K562 (cell line): ENCODE measurements at regions not wholly inside any gene's neighbourhood (a gene's known extent, or its start where the extent isn't known, plus 50 kb on each side); places are given as distances from the start of the nearest gene placed in this dataset.
A peak's percentile ranks its signal among the peaks of the same experiment; 100 is the strongest.

Experiments
- CBX2 ChIP-seq: fragments of 200-600 bp; sonication (generic); IDR thresholded peaks from one replicate; pipeline ENCODE4 v1.6.1; 2012; ENCODE audit warnings: mild to moderate bottlenecking, low read length, inconsistent platforms; ENCODE audit not compliant: insufficient read depth, poor library complexity, severe bottlenecking
- CC2D1A ChIP-seq: fragments of 450-650 bp; IDR thresholded peaks from 2 replicates; pipeline ENCODE4 v1.6.1; 2017; ENCODE audit warnings: mild to moderate bottlenecking
- FOXM1 ChIP-seq, 2 experiments: fragments of 450-650 bp in 1 of 2; sonication (generic) in 1 of 2; formaldehyde crosslinking in 1 of 2; IDR thresholded peaks; 2 replicates each; pipeline versions ENCODE4 v1.6.1 to v1.9.0; 2017 to 2022; ENCODE audit warnings: low read depth in 2 of 2, mild to moderate bottlenecking in 2 of 2, missing genetic modification reagents in 1 of 2, moderate library complexity in 1 of 2
- FUS ChIP-seq: fragments of 200-400 bp; formaldehyde crosslinking; optimal IDR thresholded peaks from 2 replicates; pipeline ENCODE3; 2017; ENCODE audit warnings: low read depth, low read length
- GATAD2A ChIP-seq: fragments of 450-650 bp; IDR thresholded peaks from 2 replicates; pipeline ENCODE4 v1.6.1; 2017
- GTF2E2 ChIP-seq: fragments of 200-800 bp; sonication (Bioruptor generic); IDR thresholded peaks from 2 replicates; pipeline ENCODE4 v1.6.1; 2016; ENCODE audit warnings: missing genetic modification characterization, missing compliant biosample characterization
- HDAC6 ChIP-seq: IDR thresholded peaks from 2 replicates; pipeline ENCODE4 v1.6.1; 2012; ENCODE audit warnings: low read depth, mild to moderate bottlenecking, control low read depth, inconsistent platforms, low read length, moderate library complexity
- HDGF ChIP-seq: fragments of 450-650 bp; IDR thresholded peaks from 2 replicates; pipeline ENCODE4 v1.6.1; 2016
- HSF4 ChIP-seq: fragments of 250-450 bp; sonication (Bioruptor Pico); IDR thresholded peaks from 2 replicates; pipeline ENCODE4 v2.1.2; 2022; ENCODE audit warnings: mild to moderate bottlenecking, moderate library complexity, borderline replicate concordance
- JUN ChIP-seq, 2 experiments: sonication (generic) in 1 of 2; formaldehyde crosslinking in 1 of 2; IDR thresholded peaks; 2 replicates each; pipeline versions ENCODE4 v1.6.1 to v1.8.0; 2012 to 2022; ENCODE audit warnings: borderline replicate concordance in 2 of 2, mild to moderate bottlenecking in 2 of 2, improper control_type of control experiment in 1 of 2, low read depth in 1 of 2, low read length in 1 of 2, missing genetic modification reagents in 1 of 2
- KDM2B ChIP-seq: fragments of 250-450 bp; sonication (Bioruptor Pico); IDR thresholded peaks from 2 replicates; pipeline ENCODE4 v1.8.0; 2021; ENCODE audit warnings: mild to moderate bottlenecking, moderate library complexity
- KDM5B ChIP-seq: fragments of 200-600 bp; sonication (generic); IDR thresholded peaks from 2 replicates; pipeline ENCODE4 v1.6.1; 2012; ENCODE audit warnings: low read depth, mild to moderate bottlenecking, moderate library complexity, low read length, control low read depth, inconsistent platforms; ENCODE audit not compliant: insufficient replicate concordance
- KLF1 ChIP-seq: fragments of 450-650 bp; IDR thresholded peaks from 2 replicates; pipeline ENCODE4 v1.6.1; 2016; ENCODE audit warnings: missing genetic modification characterization, missing compliant biosample characterization
- MXI1 ChIP-seq: IDR thresholded peaks from 2 replicates; pipeline ENCODE4 v1.6.1; 2011; ENCODE audit warnings: low read depth, mild to moderate bottlenecking, improper control_type of control experiment, low read length
- NCOA6 ChIP-seq: fragments of 450-650 bp; IDR thresholded peaks from 2 replicates; pipeline ENCODE4 v1.6.1; 2017; ENCODE audit warnings: mild to moderate bottlenecking
- NR2F6 ChIP-seq: fragments of 450-650 bp; formaldehyde crosslinking; IDR thresholded peaks from 2 replicates; pipeline ENCODE4 v1.4.0; 2020; ENCODE audit warnings: mild to moderate bottlenecking
- OTX1 ChIP-seq: fragments of 450-650 bp; formaldehyde crosslinking; IDR thresholded peaks from 2 replicates; pipeline ENCODE4 v1.4.0; 2022; ENCODE audit warnings: mild to moderate bottlenecking
- POLR2H ChIP-seq: IDR thresholded peaks from 2 replicates; pipeline ENCODE4 v1.6.1; 2016; ENCODE audit warnings: missing genetic modification characterization, low read depth, mild to moderate bottlenecking, control low read depth, missing compliant biosample characterization, moderate library complexity
- U2AF2 ChIP-seq: fragments of 200-400 bp; formaldehyde crosslinking; optimal IDR thresholded peaks from 2 replicates; pipeline ENCODE3; 2017; ENCODE audit warnings: low read depth, mild to moderate bottlenecking, low read length
- ZBTB7A ChIP-seq: IDR thresholded peaks from 2 replicates; pipeline ENCODE4 v1.6.1; 2011; ENCODE audit warnings: low read depth, mild to moderate bottlenecking, low read length, moderate library complexity, borderline replicate concordance; ENCODE audit not compliant: control insufficient read depth
- ZBTB8A ChIP-seq: fragments of 450-650 bp; IDR thresholded peaks from 2 replicates; pipeline ENCODE4 v1.6.1; 2018; ENCODE audit warnings: mild to moderate bottlenecking, moderate library complexity; ENCODE audit not compliant: partially characterized antibody
- ZC3H8 ChIP-seq: fragments of 450-650 bp; IDR thresholded peaks from 2 replicates; pipeline ENCODE4 v1.6.1; 2017
- ZFP1 ChIP-seq: fragments of 450-650 bp; formaldehyde crosslinking; IDR thresholded peaks from 2 replicates; pipeline ENCODE4 v1.4.0; 2020; ENCODE audit warnings: mild to moderate bottlenecking, mixed read lengths
- ZKSCAN1 ChIP-seq: fragments of 150-350 bp; IDR thresholded peaks from 2 replicates; pipeline ENCODE4 v1.6.1; 2016; ENCODE audit warnings: low read depth, low read length
- TF ChIP-seq, protein P1 (sequence below): sonication (generic); formaldehyde crosslinking; IDR thresholded peaks from 2 replicates; pipeline ENCODE4 v1.8.1; 2023; ENCODE audit warnings: mild to moderate bottlenecking, missing genetic modification reagents, moderate library complexity
- TF ChIP-seq, protein P2 (sequence below): sonication (generic); formaldehyde crosslinking; IDR thresholded peaks from 2 replicates; pipeline ENCODE4 v1.8.0; 2023; ENCODE audit warnings: mild to moderate bottlenecking, missing genetic modification reagents

DNA sequence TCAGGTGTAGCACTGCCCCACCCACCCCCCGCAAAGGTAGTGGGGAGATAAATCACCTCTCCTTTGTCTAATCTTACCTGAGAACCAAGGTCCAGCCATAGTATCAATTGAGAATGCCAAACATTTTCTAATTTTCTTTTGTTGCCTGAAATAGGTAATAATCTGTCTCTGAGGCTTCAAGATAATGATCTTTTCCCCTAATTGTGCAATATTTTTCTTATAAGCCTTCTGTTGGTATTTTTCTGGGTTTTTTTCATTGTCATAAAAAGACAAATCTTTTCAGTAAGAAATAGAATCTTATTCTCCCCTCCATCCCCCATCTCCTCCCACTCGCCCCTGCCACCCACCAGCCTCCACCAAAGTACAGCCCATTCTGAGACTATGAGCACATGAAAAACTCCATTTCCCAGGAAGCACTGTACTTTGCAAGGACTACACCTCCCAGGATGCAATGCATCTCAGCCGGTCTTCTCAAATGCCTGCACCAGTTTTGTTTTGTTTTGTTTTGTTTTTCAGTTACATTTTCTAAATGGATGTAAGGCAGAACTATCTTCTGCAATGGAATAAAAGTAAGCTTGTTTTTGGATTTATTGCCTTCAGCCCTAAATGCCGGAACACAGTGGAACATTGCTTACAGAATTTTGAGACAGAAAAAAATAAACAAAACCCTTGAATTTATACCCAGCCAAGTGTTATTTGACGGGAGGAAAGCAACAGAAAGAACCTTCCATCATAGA is 268.0 kb downstream of the TFAP2A start (continued):
- TF ChIP-seq, protein P1, sequence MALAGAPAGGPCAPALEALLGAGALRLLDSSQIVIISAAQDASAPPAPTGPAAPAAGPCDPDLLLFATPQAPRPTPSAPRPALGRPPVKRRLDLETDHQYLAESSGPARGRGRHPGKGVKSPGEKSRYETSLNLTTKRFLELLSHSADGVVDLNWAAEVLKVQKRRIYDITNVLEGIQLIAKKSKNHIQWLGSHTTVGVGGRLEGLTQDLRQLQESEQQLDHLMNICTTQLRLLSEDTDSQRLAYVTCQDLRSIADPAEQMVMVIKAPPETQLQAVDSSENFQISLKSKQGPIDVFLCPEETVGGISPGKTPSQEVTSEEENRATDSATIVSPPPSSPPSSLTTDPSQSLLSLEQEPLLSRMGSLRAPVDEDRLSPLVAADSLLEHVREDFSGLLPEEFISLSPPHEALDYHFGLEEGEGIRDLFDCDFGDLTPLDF (CRISPR knock-in tag), result no peak
- TF ChIP-seq NCOA6 (no peak), ZC3H8 (no peak), FOXM1 (IDR thresholded peaks at IDR 0.05; ENCODE audit: low read depth) (peak; percentile 60; the same call in 1 of the 2 replicates), FOXM1 (CRISPR knock-in tag; IDR thresholded peaks at IDR 0.05; ENCODE audit: low read depth) (no peak), ZFP1 (CRISPR knock-in tag) (peak; percentile 78), KLF1 (tag) (no peak), HDGF (no peak), MXI1 (no peak), U2AF2 (no peak), ZKSCAN1 (no peak), FUS (no peak), HDAC6 (no peak), JUN (IDR thresholded peaks at IDR 0.05; ENCODE audit: borderline replicate concordance, low read depth, low read length) (no peak), JUN (CRISPR knock-in tag; IDR thresholded peaks at IDR 0.05; ENCODE audit: borderline replicate concordance) (no peak), POLR2H (tag) (no peak), KDM2B (no peak), GTF2E2 (tag) (no peak), OTX1 (CRISPR knock-in tag) (no peak), NR2F6 (CRISPR knock-in tag) (no peak), CC2D1A (no peak), KDM5B (no peak), GATAD2A (no peak), ZBTB7A (no peak), ZBTB8A (peak; percentile 46), HSF4 (CRISPR knock-in tag) (no peak), CBX2 (no peak)
- TF ChIP-seq, protein P2, sequence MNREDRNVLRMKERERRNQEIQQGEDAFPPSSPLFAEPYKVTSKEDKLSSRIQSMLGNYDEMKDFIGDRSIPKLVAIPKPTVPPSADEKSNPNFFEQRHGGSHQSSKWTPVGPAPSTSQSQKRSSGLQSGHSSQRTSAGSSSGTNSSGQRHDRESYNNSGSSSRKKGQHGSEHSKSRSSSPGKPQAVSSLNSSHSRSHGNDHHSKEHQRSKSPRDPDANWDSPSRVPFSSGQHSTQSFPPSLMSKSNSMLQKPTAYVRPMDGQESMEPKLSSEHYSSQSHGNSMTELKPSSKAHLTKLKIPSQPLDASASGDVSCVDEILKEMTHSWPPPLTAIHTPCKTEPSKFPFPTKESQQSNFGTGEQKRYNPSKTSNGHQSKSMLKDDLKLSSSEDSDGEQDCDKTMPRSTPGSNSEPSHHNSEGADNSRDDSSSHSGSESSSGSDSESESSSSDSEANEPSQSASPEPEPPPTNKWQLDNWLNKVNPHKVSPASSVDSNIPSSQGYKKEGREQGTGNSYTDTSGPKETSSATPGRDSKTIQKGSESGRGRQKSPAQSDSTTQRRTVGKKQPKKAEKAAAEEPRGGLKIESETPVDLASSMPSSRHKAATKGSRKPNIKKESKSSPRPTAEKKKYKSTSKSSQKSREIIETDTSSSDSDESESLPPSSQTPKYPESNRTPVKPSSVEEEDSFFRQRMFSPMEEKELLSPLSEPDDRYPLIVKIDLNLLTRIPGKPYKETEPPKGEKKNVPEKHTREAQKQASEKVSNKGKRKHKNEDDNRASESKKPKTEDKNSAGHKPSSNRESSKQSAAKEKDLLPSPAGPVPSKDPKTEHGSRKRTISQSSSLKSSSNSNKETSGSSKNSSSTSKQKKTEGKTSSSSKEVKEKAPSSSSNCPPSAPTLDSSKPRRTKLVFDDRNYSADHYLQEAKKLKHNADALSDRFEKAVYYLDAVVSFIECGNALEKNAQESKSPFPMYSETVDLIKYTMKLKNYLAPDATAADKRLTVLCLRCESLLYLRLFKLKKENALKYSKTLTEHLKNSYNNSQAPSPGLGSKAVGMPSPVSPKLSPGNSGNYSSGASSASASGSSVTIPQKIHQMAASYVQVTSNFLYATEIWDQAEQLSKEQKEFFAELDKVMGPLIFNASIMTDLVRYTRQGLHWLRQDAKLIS, result no peak
